Left colon (tissue), 2 donors: ENCODE measurements at regions not wholly inside any gene's neighbourhood (a gene's known extent, or its start where the extent isn't known, plus 50 kb on each side); places are given as distances from the start of the nearest gene placed in this dataset.
"Not testable (repeated sequence)": the region's sequence is repeated elsewhere in the genome, so short reads cannot be mapped to it uniquely, and the experiment has no call there.

ENCODE experiments used
- ATAC-seq: fragments of 200-7000 bp; cut with Tn5 transposase; one replicate; pipeline ENCODE4 v1.9.1; 2020; ENCODE audit warnings: mild to moderate bottlenecking, moderate library complexity
- DNase-seq, 2 donors: peaks; one replicate each; pipeline ENCODE4 v3.0.0-alpha.2; 2020
- intact Hi-C, 2 donors: fragments of 100-400 bp; cut with DNase I in 1 of 2; cut with micrococcal nuclease in 1 of 2; formaldehyde crosslinking; loops; one replicate each; pipeline versions ENCODE4 v1.11.2 to v1.14.0; 2022; cut with DNase I, micrococcal nuclease
- donor health status: DM: no; HTN: no; CAD: no.
- donor health status: DM: yes; HTN: yes; CAD: no.

DNA sequence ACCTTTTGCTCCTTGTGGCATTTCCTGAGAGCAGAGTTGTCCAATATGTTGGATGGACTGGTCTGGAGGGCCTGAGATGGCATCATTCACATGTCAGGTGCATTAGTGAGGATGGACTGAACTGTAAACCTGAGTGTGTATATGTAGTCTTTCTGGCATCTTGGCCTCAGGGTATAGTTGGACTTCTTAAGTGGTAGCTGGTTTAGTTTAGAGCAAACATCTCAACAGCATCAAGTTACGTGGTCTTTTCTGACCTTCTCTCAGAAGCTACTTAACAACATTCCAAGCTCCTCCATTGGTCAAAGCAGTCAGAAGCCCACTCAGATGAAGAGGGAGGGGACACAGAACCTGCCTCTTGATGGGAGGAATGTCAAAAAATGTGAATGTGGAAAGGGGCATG lies 829.9 kb downstream of the METTL15 start:
- ATAC-seq (no peak), DNase-seq (no peak)
- intact Hi-C loops = no loop called here

- ATAC-seq = no peak
- DNase-seq = no peak
- intact Hi-C loops = no loop called here
Observed at GRCh38 chr11:28932940-28933339, 824.8 kb downstream of the METTL15 start.

- DNase-seq (no peak), ATAC-seq (no peak)
- intact Hi-C loops = no loop called here
Observed at GRCh38 chr11:28924004-28924403, 815.8 kb downstream of the METTL15 start.

GRCh38 chr11:28922386-28922981 lies 814.3 kb downstream of the METTL15 start:
- DNase-seq = no peak
- ATAC-seq = no peak
- intact Hi-C loops = no loop called here

DNA sequence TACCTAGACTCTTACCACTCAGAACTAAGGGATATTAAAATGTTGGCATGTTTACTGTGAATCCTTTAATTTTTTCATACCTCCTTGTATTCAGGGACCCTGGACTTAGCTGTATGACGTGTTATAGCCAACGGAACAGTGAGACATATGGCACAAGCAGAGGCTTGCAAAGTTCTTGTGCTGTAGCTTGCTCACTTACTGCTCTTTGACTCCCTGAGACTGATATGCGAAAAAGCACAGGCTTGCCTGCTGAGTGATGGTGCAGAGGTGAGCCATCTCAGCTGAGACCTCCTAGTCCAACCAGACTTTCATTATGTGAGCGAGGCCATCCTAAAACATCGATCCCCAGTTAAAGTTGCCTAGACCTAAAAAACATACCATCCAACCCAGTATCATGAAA lies 811.0 kb downstream of the METTL15 start:
- ATAC-seq = no peak
- intact Hi-C loops = no loop called here
- no peak for DNase-seq

GRCh38 chr11:28913883-28914282 lies 805.7 kb downstream of the METTL15 start:
- DNase-seq = no peak
- no peak for ATAC-seq
- intact Hi-C loops = no loop called here

DNA sequence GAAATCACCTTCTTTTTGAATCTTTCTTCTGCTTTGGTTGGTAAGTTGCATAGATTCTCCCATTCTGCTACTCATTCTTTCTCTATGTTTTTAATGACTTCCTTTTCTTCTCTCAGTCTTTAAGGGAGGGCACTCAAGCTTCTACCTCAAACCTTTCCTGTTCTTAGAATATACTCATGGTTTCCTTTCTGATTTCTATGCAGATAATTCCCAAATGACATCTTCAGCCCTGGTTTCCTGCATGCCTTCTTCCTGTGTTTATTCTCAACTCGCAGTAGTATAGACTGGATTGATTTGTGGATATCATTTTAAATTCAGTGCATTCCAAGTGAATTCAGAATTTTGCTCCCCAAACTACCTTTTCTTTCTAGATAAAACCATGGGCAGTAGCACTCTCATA lies 803.6 kb downstream of the METTL15 start:
- DNase-seq = no peak
- ATAC-seq = no peak
- intact Hi-C loops = no loop called here

DNA sequence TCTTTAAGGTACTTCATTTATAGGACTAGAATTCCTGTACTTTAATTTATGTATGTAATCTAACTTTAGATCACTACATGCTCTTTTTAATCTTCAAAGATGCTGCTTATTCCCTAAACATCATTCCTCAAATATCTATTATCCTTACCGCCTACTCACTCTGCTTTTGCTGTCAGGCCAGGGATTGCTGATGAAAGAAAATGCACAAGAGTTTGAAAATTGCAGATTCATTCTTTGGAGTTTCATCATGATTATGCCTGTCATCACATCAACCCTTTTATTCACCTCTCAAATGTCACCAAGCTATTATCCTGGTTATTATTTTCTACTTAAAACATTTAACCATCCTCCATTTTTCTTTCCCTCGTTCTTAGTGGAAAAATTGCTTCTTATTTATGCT lies 802.7 kb downstream of the METTL15 start:
- ATAC-seq (no peak), DNase-seq (no peak)
- intact Hi-C loops = no loop called here

DNA sequence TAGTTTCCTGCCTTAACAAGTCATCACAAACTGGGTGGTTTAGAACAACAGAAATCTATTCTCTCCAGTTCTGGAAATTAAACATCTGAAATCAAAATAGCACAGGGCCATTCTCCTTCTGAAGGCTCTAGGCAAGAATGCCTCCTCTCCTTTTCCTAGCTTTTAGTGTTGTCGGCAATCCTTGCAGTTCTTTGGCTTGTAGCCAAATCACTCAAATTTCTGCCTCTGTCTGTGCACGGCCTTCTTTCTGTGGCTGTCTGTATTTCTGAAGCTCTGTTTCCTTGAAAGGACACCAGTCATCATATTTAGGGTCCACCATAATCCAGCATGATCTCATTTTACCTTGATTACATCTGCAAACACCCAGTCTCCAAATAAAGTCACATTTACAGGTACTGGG lies 795.5 kb downstream of the METTL15 start:
- DNase-seq (no peak), ATAC-seq (no peak)
- intact Hi-C loops = no loop called here

GRCh38 chr11:28900427-28900826 lies 792.2 kb downstream of the METTL15 start:
- intact Hi-C loops = no loop called here
- ATAC-seq = no peak
- DNase-seq = no peak

DNA sequence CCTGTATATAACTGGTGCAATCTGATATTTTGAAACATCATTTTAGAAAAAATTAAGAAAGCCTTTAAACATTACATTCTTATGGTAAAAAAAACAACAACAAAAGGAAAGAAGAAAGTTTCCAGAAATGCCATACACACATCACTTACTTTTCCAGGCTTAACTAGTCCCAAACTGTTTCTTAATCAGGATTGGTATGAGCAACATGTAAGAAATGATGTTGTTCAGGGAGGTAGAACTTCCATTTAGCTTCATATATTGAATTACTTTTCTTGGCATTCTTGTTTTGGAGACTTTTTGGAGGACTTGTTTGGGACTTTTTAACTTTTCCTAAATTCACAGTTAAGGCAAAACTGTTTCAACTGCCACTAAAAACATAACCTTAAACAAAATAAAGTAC lies 791.5 kb downstream of the METTL15 start:
- DNase-seq = no peak
- ATAC-seq = no peak
- intact Hi-C loops = no loop called here

DNA sequence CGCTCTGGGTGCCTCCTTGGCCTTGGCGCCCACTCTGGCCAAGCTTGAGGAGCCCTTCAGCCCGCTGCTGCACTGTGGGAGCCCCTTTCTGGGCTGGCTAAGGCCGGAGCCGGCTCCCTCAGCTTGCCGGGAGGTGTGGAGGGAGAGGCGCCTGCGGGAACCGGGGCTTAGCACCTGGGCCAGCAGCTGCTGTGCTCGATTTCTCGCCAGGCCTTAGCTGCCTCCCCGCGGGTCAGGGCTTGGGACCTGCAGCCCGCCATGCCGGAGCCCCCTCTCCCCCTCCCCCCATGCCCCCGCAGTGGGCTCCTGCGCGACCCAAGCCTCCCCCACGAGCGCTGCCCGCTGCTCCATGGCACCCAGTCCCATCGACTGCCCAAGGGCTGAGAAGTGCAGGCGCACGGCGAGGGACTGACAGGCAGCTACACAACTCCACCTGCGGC lies 782.4 kb downstream of the METTL15 start:
- DNase-seq = peak in 1 of 2 donors; percentile 2
- ATAC-seq, intact Hi-C loops: not testable (repeated sequence)

- DNase-seq (no peak), ATAC-seq (no peak)
- intact Hi-C loops = no loop called here
Observed at GRCh38 chr11:28887681-28888080, 779.5 kb downstream of the METTL15 start.

DNA sequence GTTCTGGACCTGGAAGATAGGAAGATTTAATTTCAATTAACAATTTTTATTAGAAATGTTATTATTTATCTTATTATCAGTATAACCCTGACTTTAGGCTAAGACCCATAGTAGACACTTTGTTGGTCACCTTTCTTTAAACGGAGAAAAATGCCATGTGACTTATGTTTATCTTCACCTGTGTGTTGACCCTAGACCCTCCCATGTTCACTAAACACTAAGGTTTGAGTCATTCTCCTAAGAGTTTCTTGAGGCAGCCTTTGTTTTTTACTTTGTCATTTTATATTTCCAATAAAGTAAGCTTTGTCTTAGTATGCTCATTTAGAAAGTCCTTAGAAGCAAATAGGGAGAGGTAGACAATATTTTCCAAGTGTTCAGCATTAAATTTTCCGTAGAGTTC lies 771.7 kb downstream of the METTL15 start:
- DNase-seq (no peak), ATAC-seq (no peak)
- intact Hi-C loops = no loop called here

- ATAC-seq = no peak
- intact Hi-C loops = no loop called here
- no peak for DNase-seq
Observed at GRCh38 chr11:28878025-28878424, 769.8 kb downstream of the METTL15 start.

- no peak for DNase-seq
- intact Hi-C loops = no loop called here
- no peak for ATAC-seq
Observed at GRCh38 chr11:28877340-28877739, 769.2 kb downstream of the METTL15 start.

DNA sequence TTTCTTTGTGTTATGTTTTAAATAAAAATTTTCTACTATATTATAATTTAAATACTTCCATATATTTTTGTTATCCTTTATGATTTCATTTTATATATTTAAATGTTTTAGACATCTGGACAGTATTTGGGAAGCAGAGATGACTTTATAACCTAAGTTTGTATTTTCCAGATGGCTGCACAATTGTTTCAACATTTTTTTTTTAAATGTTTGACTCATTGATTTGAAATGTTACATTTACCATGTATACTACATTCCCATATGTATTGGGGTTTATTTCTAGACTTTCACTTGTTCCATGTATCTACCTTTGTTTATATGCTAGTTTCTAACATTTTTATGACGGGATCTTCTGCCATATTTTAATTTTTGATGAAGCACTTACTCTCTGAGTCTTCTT lies 766.5 kb downstream of the METTL15 start:
- DNase-seq (no peak), ATAC-seq (no peak)
- intact Hi-C loops = no loop called here

DNA sequence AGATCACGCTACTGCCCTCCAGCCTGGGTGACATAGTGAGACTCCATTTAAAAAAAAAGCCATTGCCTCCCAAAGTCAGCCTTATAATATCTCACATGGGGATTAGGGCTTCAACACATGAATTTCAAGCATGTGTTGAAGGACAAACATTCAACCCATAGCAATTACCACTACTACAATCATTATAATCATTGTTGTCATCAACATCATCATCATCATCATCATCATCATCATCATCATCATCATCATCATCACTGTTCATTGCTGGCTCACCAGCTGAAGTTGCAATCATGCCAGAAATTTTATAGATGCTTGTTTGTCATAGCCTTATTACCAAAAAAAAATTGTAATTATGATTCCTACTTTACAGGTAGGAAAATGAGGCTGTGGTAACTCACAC lies 762.9 kb downstream of the METTL15 start:
- intact Hi-C loops = no loop called here
- ATAC-seq = no peak
- DNase-seq = no peak

- intact Hi-C loops = no loop called here
- DNase-seq = no peak
- no peak for ATAC-seq
Observed at GRCh38 chr11:28863422-28863821, 755.2 kb downstream of the METTL15 start.

- DNase-seq (no peak), ATAC-seq (no peak)
- intact Hi-C loops = no loop called here
Observed at GRCh38 chr11:28860893-28861292, 752.7 kb downstream of the METTL15 start.

GRCh38 chr11:28858076-28858475 lies 749.9 kb downstream of the METTL15 start:
- no peak for DNase-seq
- intact Hi-C loops = no loop called here
- no peak for ATAC-seq

DNA sequence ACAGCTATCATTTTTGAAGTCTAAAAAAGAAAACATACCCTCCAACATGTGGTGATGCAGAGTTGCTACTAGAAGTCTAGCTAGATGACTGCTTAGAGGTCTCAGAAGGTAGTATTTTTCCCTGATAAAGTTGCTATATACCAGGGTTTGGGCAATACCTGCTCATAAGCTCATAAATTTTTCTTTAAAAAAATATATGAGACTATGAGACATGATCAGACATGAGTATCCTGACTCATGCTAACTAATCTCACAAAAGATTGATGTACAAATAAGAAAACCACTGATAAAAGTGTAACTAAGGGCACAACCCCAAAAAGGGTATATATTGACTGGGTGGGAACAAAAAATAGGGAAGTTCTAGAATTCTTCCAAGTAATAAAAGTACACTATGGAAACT lies 740.9 kb downstream of the METTL15 start:
- ATAC-seq (no peak), DNase-seq (no peak)
- intact Hi-C loops = no loop called here
